A673 (cell line): ENCODE measurements at regions not wholly inside any gene's neighbourhood (a gene's known extent, or its start where the extent isn't known, plus 50 kb on each side); places are given as distances from the start of the nearest gene placed in this dataset.

Experiments used
- CTCF ChIP-seq: fragments of 300-800, 200-600 bp; sonication (generic); conservative IDR thresholded peaks from 2 replicates; pipeline ENCODE4 v1.5.1; 2017; ENCODE audit warnings: low read depth, mild to moderate bottlenecking, antibody characterized with exemption, low read length, moderate library complexity, mixed read lengths
- EZH2 ChIP-seq: fragments of 200-600 bp; sonication (generic); IDR thresholded peaks from 2 replicates; pipeline ENCODE4 v1.6.1; 2017; ENCODE audit warnings: borderline replicate concordance, low read depth, mild to moderate bottlenecking, mixed read lengths, antibody characterized with exemption, low read length; ENCODE audit not compliant: poor library complexity, severe bottlenecking

- TF ChIP-seq CTCF (no peak), EZH2 (no peak)
These were observed 955.4 kb upstream of the POU3F3 start for GRCh38 chr2:103898561-103898960.
